Keratinocyte (primary cell): ENCODE measurements at regions not wholly inside any gene's neighbourhood (a gene's known extent, or its start where the extent isn't known, plus 50 kb on each side); places are given as distances from the start of the nearest gene placed in this dataset.

ENCODE experiments used
- CTCF ChIP-seq, 3 experiments: IDR thresholded peaks in 1 of 3; conservative IDR thresholded peaks in 1 of 3; optimal IDR thresholded peaks in 1 of 3; 2 replicates in 2 of 3; 3 replicates in 1 of 3; pipeline versions ENCODE3 to v1.5.1; 2011; ENCODE audit warnings: low read length in 3 of 3, mild to moderate bottlenecking in 3 of 3, moderate library complexity in 2 of 3, control low read depth in 1 of 3, inconsistent platforms in 1 of 3; ENCODE audit not compliant: insufficient read depth in 2 of 3; ENCODE audit errors: extremely low read depth in 1 of 3
- EZH2 ChIP-seq: IDR thresholded peaks from one replicate; pipeline ENCODE4 v1.6.1; 2012; ENCODE audit warnings: inconsistent platforms, mild to moderate bottlenecking, low read length, moderate library complexity

- no peak for TF ChIP-seq CTCF (optimal IDR thresholded peaks at IDR 0.05 in 1 of 3, IDR thresholded peaks at IDR 0.05 in 1 of 3, conservative IDR thresholded peaks at IDR 0.05 in 1 of 3; ENCODE audit: extremely low read depth in 1 of 3, insufficient read depth in 2 of 3, low read length in 3 of 3)
- no peak for TF ChIP-seq EZH2
These were observed 127.8 kb upstream of the NPSR1 start for GRCh38 chr7:34530259-34530658.
